ENCODE measurements at regions not wholly inside any gene's neighbourhood (a gene's known extent, or its start where the extent isn't known, plus 50 kb on each side); places are given as distances from the start of the nearest gene placed in this dataset.

- TF ChIP-seq POLR2A (IDR thresholded peaks at IDR 0.05) (no peak), CTCF (IDR thresholded peaks at IDR 0.05) (no peak)
Measured at GRCh38 chr2:42954227-42954962, 162.0 kb upstream of the HAAO start.

All from body of pancreas (tissue), 4 donors.